GM23338 (cell line): ENCODE measurements at regions not wholly inside any gene's neighbourhood (a gene's known extent, or its start where the extent isn't known, plus 50 kb on each side); places are given as distances from the start of the nearest gene placed in this dataset.

Source experiments
- ATAC-seq: fragments of 200-7000 bp; cut with Tn5 transposase; 3 replicates; pipeline ENCODE4 v1.9.1; 2020
- DNase-seq: peaks from one replicate; pipeline ENCODE4 v3.0.0-alpha.2; 2015; ENCODE audit warnings: low spot score
- H2AFZ ChIP-seq: fragments of 200-600 bp; sonication (generic); 2 replicates; pipeline ENCODE4 v1.8.0; 2016; ENCODE audit warnings: antibody characterized with exemption, mild to moderate bottlenecking, moderate library complexity
- H3F3A ChIP-seq: fragments of 200-600 bp; sonication (generic); replicated peaks from 2 replicates; pipeline ENCODE4 v1.8.0; 2017; ENCODE audit warnings: antibody characterized with exemption, mixed run types, low read depth
- H3K27ac ChIP-seq: fragments of 200-600 bp; sonication (generic); 2 replicates; pipeline ENCODE4 v1.6.1; 2016; ENCODE audit warnings: low read depth
- H3K27me3 ChIP-seq: fragments of 200-600 bp; sonication (generic); 2 replicates; pipeline ENCODE4 v1.8.0; 2016; ENCODE audit warnings: mild to moderate bottlenecking, mixed run types, moderate library complexity; ENCODE audit not compliant: insufficient read depth
- H3K36me3 ChIP-seq: fragments of 200-600 bp; sonication (generic); 2 replicates; pipeline ENCODE4 v1.8.0; 2016; ENCODE audit warnings: mild to moderate bottlenecking; ENCODE audit not compliant: insufficient read depth
- H3K4me1 ChIP-seq: fragments of 200-600 bp; sonication (generic); 2 replicates; pipeline ENCODE4 v1.8.0; 2016; ENCODE audit warnings: mild to moderate bottlenecking, moderate library complexity; ENCODE audit not compliant: insufficient read depth
- H3K4me2 ChIP-seq: fragments of 200-600 bp; sonication (generic); 2 replicates; pipeline ENCODE4 v1.7.1; 2017; ENCODE audit warnings: mixed run types
- H3K4me3 ChIP-seq: fragments of 200-600 bp; sonication (generic); 2 replicates; pipeline ENCODE4 v1.6.1; 2016; ENCODE audit warnings: mixed run types
- H3K79me2 ChIP-seq: fragments of 200-600 bp; sonication (generic); replicated peaks from 2 replicates; pipeline ENCODE4 v1.8.0; 2017; ENCODE audit warnings: mild to moderate bottlenecking; ENCODE audit not compliant: insufficient read depth
- H3K9me2 ChIP-seq: fragments of 200-600 bp; sonication (generic); 2 replicates; pipeline ENCODE4 v1.8.0; 2017; ENCODE audit not compliant: insufficient read depth
- H4K20me1 ChIP-seq: fragments of 200-600 bp; sonication (generic); replicated peaks from 2 replicates; pipeline ENCODE4 v1.8.0; 2017; ENCODE audit warnings: mild to moderate bottlenecking; ENCODE audit not compliant: insufficient read depth
- H3K27ac Mint-ChIP-seq: 2 replicates; pipeline ENCODE4 v1.8.0; 2020; ENCODE audit warnings: inconsistent platforms, mild to moderate bottlenecking, moderate library complexity, mixed read lengths
- H3K27me3 Mint-ChIP-seq: 3 replicates; pipeline ENCODE4 v1.8.0; 2022; ENCODE audit warnings: low read depth, mild to moderate bottlenecking, moderate library complexity, mixed read lengths, inconsistent platforms; ENCODE audit not compliant: insufficient read depth, poor library complexity
- H3K36me3 Mint-ChIP-seq: 3 replicates; pipeline ENCODE4 v1.8.0; 2021; ENCODE audit warnings: low read depth, mild to moderate bottlenecking, inconsistent platforms, moderate library complexity, mixed read lengths
- H3K4me1 Mint-ChIP-seq: 3 replicates; pipeline ENCODE4 v1.8.0; 2020; ENCODE audit warnings: mild to moderate bottlenecking, inconsistent platforms, mixed read lengths
- H3K4me3 Mint-ChIP-seq: 3 replicates; pipeline ENCODE4 v1.8.0; 2021; ENCODE audit warnings: moderate library complexity, mild to moderate bottlenecking, inconsistent platforms, mixed read lengths
- H3K9me3 Mint-ChIP-seq: 3 replicates; pipeline ENCODE4 v1.8.0; 2020; ENCODE audit warnings: moderate library complexity, mild to moderate bottlenecking, inconsistent platforms, mixed read lengths
- CREB1 ChIP-seq: fragments of 250-450 bp; sonication (Bioruptor Pico); IDR thresholded peaks from 2 replicates; pipeline ENCODE4 v1.5.0; 2020; ENCODE audit warnings: low read depth, mild to moderate bottlenecking, moderate library complexity
- ETS1 ChIP-seq: IDR thresholded peaks from 2 replicates; pipeline ENCODE4 v1.6.1; 2016; ENCODE audit warnings: antibody characterized with exemption
- EZH2 ChIP-seq: fragments of 200-600 bp; sonication (generic); IDR thresholded peaks from one replicate; pipeline ENCODE4 v1.8.0; 2017; ENCODE audit warnings: antibody characterized with exemption, mild to moderate bottlenecking, low read depth; ENCODE audit not compliant: unreplicated experiment
- EZH2phosphoT487 ChIP-seq: fragments of 200-600 bp; sonication (generic); IDR thresholded peaks from one replicate; pipeline ENCODE4 v1.8.1; 2018; ENCODE audit warnings: antibody characterized with exemption; ENCODE audit not compliant: unreplicated experiment
- JUNB ChIP-seq: IDR thresholded peaks from one replicate; pipeline ENCODE4 v1.6.1; 2016; ENCODE audit warnings: antibody characterized with exemption; ENCODE audit not compliant: unreplicated experiment
- POLR2AphosphoS5 ChIP-seq: IDR thresholded peaks from 2 replicates; pipeline ENCODE4 v1.6.1; 2016; ENCODE audit warnings: antibody characterized with exemption, low read depth
- REST ChIP-seq: IDR thresholded peaks from one replicate; pipeline ENCODE4 v1.6.1; 2018; ENCODE audit warnings: antibody characterized with exemption; ENCODE audit not compliant: unreplicated experiment
- STAT1 ChIP-seq: IDR thresholded peaks from one replicate; pipeline ENCODE4 v1.6.1; 2016; ENCODE audit warnings: antibody characterized with exemption; ENCODE audit not compliant: unreplicated experiment
- ZNF114 ChIP-seq: fragments of 250-450 bp; sonication (Bioruptor Pico); IDR thresholded peaks from 2 replicates; pipeline ENCODE4 v1.5.0; 2020; ENCODE audit warnings: mild to moderate bottlenecking, moderate library complexity
- ZNF331 ChIP-seq: fragments of 250-450 bp; sonication (Bioruptor Pico); IDR thresholded peaks from 2 replicates; pipeline ENCODE4 v1.5.0; 2020; ENCODE audit warnings: low read depth, mild to moderate bottlenecking, moderate library complexity
- ZNF462 ChIP-seq: fragments of 250-450 bp; sonication (Bioruptor Pico); IDR thresholded peaks from 2 replicates; pipeline ENCODE4 v1.5.0; 2020; ENCODE audit warnings: mild to moderate bottlenecking, moderate library complexity

DNA sequence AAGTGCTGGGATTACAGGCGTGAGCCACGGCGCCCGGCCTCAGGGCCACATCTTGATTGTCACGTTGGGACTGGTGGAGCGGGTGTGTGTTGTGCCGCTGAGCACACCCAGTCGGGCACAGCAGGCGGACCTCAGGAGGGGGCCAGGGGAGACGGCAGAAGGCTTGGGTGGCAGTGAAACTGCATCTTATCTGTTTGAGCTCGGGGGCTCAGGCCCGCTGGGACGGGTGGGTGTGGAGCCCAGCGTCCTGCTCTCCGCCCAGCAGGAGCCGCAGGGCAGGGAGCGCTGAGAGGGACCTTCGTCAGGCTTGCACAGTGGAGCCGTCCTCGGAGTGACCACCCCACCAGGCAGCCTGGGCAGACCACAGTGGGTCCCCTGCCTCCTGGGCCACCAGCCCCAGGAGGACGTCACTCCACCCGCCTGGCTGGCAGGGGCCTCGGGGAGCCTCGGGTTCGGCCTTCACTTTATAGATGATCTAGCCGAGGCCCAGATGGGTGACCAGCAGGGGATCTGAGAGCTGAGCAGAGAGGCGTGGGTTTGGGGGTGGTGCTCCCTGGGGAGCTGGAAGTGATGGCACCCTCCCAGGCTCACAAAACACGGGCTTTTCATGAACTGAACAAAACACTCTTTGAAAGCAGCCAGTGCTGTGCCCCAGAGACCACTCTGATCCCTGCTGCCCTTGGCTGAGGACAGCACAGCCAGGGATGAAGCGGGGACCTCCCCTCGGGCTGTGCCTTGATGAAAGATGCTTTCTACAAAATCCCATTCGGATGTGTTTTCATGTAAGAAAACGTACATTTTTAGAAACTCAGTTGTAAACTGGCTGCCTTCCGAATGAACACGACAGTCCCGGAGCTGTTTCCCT lies 181.1 kb downstream of the SEC14L1 start:
- H3K4me2 ChIP-seq, result no peak overlapping the region
- ATAC-seq, result no peak
- H3K4me1 ChIP-seq, result peaks cover 5% of the 10 kb centered on the region; the same call in 1 of the 2 replicates

More for the DNA sequence above, 181.1 kb downstream of the SEC14L1 start:
- Histone ChIP-seq H3K36me3 (no peaks in the 10 kb centered on the region), H3K9me2 (no peaks in the 10 kb centered on the region), H3K27ac (no peak overlapping the region), H4K20me1 (peaks cover 9% of the 10 kb centered on the region), H2AFZ (no peak overlapping the region), H3K4me3 (no peak overlapping the region), H3K79me2 (peaks cover 14% of the 10 kb centered on the region), H3F3A (no peaks in the 10 kb centered on the region), H3K27me3 (no peaks in the 10 kb centered on the region)
- TF ChIP-seq ZNF331 (CRISPR knock-in tag) (no peak), JUNB (no peak), ZNF462 (CRISPR knock-in tag) (no peak), REST (no peak), EZH2 (no peak), POLR2AphosphoS5 (no peak), ETS1 (no peak), CREB1 (CRISPR knock-in tag) (no peak), EZH2phosphoT487 (no peak), ZNF114 (CRISPR knock-in tag) (no peak), STAT1 (no peak)
- Mint-ChIP-seq H3K9me3 (no peaks in the 10 kb centered on the region; the same call in 2 of the 3 replicates), H3K36me3 (no peaks in the 10 kb centered on the region; the same call in 2 of the 3 replicates), H3K27ac (no peak overlapping the region), H3K4me1 (peaks cover 35% of the 10 kb centered on the region), H3K4me3 (no peak overlapping the region), H3K27me3 (peaks cover 4% of the 10 kb centered on the region)
- DNase-seq, result no peak
